HEK293T (cell line): ENCODE measurements at regions not wholly inside any gene's neighbourhood (a gene's known extent, or its start where the extent isn't known, plus 50 kb on each side); places are given as distances from the start of the nearest gene placed in this dataset.

Source experiments
- BHLHE40 ChIP-seq: fragments of 450-650 bp; IDR thresholded peaks from 2 replicates; pipeline ENCODE4 v1.6.1; 2016; ENCODE audit warnings: mild to moderate bottlenecking, moderate library complexity, borderline replicate concordance
- FOXK2 ChIP-seq: fragments of 450-650 bp; IDR thresholded peaks from 2 replicates; pipeline ENCODE4 v1.6.1; 2016; ENCODE audit warnings: mild to moderate bottlenecking
- FOXM1 ChIP-seq: fragments of 450-650 bp; IDR thresholded peaks from 2 replicates; pipeline ENCODE4 v1.6.1; 2017; ENCODE audit warnings: mild to moderate bottlenecking, borderline replicate concordance
- L3MBTL2 ChIP-seq: fragments of 450-650 bp; conservative IDR thresholded peaks from 2 replicates; pipeline ENCODE4 v1.6.1; 2016; ENCODE audit warnings: mild to moderate bottlenecking
- LEF1 ChIP-seq: fragments of 450-650 bp; IDR thresholded peaks from 2 replicates; pipeline ENCODE4 v1.6.1; 2017; ENCODE audit warnings: mild to moderate bottlenecking, borderline replicate concordance
- PKNOX1 ChIP-seq: fragments of 450-650 bp; IDR thresholded peaks from 2 replicates; pipeline ENCODE4 v1.6.1; 2016
- SUZ12 ChIP-seq: fragments of 450-650 bp; IDR thresholded peaks from 2 replicates; pipeline ENCODE4 v1.6.1; 2016; ENCODE audit warnings: mild to moderate bottlenecking
- ZNF384 ChIP-seq: fragments of 450-650 bp; IDR thresholded peaks from 2 replicates; pipeline ENCODE4 v1.6.1; 2016

- TF ChIP-seq PKNOX1: no peak
- no peak for TF ChIP-seq FOXK2
- no peak for TF ChIP-seq BHLHE40
- no peak for TF ChIP-seq L3MBTL2
- TF ChIP-seq FOXM1: no peak
- TF ChIP-seq SUZ12: no peak
- no peak for TF ChIP-seq LEF1
- no peak for TF ChIP-seq ZNF384
Measured at GRCh38 chr4:178426871-178427270, 984.6 kb upstream of the AGA start.
